ENCODE measurements at regions not wholly inside any gene's neighbourhood (a gene's known extent, or its start where the extent isn't known, plus 50 kb on each side); places are given as distances from the start of the nearest gene placed in this dataset.
A peak's percentile ranks its signal among the peaks of the same experiment; 100 is the strongest.

- DNase-seq = no peak
Measured at GRCh38 chr12:11540156-11540555, 109.3 kb upstream of the ETV6 start.

GRCh38 chr12:11540615-11541310 is 108.7 kb upstream of the ETV6 start:
- no peak for DNase-seq

- DNase-seq = no peak
Measured at GRCh38 chr12:11542599-11542998, 106.9 kb upstream of the ETV6 start.

- DNase-seq = no peak
Measured at GRCh38 chr12:11543457-11544158, 105.9 kb upstream of the ETV6 start.

GRCh38 chr12:11545484-11546330 is 103.8 kb upstream of the ETV6 start:
- peak; percentile 60 for DNase-seq

- peak; percentile 28 for DNase-seq
Measured at GRCh38 chr12:11546582-11547270, 102.7 kb upstream of the ETV6 start.

- peak; percentile 42 for DNase-seq
Measured at GRCh38 chr12:11547271-11547646, 102.2 kb upstream of the ETV6 start.

GRCh38 chr12:11549119-11549518 is 100.4 kb upstream of the ETV6 start:
- DNase-seq = no peak

GRCh38 chr12:11553871-11554533 is 95.5 kb upstream of the ETV6 start:
- peak; percentile 63 for DNase-seq

- DNase-seq = no peak
Measured at GRCh38 chr12:11555195-11555594, 94.3 kb upstream of the ETV6 start.

- DNase-seq = peak; percentile 47
Measured at GRCh38 chr12:11555743-11556625, 93.5 kb upstream of the ETV6 start.

- no peak for DNase-seq
Measured at GRCh38 chr12:11556682-11557081, 92.8 kb upstream of the ETV6 start.

- DNase-seq = no peak
Measured at GRCh38 chr12:11559626-11560340, 89.7 kb upstream of the ETV6 start.

GRCh38 chr12:11561411-11561810 is 88.1 kb upstream of the ETV6 start:
- DNase-seq = no peak

- DNase-seq = no peak
Measured at GRCh38 chr12:11563785-11564739, 85.4 kb upstream of the ETV6 start.

GRCh38 chr12:11564984-11565651 is 84.4 kb upstream of the ETV6 start:
- DNase-seq = no peak

GRCh38 chr12:11565752-11566151 is 83.7 kb upstream of the ETV6 start:
- no peak for DNase-seq

GRCh38 chr12:11568155-11568761 is 81.2 kb upstream of the ETV6 start:
- DNase-seq = no peak
